NOMO-1 (cell line): ENCODE measurements at regions not wholly inside any gene's neighbourhood (a gene's known extent, or its start where the extent isn't known, plus 50 kb on each side); places are given as distances from the start of the nearest gene placed in this dataset.
"Not testable (repeated sequence)": the region's sequence is repeated elsewhere in the genome, so short reads cannot be mapped to it uniquely, and the experiment has no call there.

Experiments
- DNase-seq, 2 experiments: peaks; one replicate each; lab custom pipeline; 2025; ENCODE audit not compliant: unreplicated experiment in 2 of 2; lab: John Stamatoyannopoulos, UW

DNA sequence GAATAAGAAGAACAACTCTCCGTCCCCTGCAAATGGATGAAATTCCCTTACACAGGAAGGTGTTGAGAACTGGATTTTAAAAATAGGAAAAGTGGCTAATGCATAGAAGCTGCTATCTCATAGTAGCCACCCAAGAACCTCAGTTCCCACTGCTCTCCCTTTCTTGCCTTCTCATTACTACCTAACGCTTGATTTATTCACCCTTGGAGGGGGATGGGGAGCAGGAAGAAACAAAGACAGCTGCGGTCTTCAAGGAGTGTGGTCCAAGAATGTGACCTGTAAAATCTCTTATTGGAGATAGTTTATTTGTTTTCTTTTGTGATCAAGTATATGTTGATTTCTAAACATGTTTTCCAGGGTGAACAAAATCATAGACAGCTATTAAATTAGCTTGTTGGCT lies 274.1 kb upstream of the CTNNB1 start:
- no peak for DNase-seq

GRCh38 chr3:40930131-40930538 lies 269.2 kb upstream of the CTNNB1 start:
- peak; percentile 52 to 62 for DNase-seq

DNA sequence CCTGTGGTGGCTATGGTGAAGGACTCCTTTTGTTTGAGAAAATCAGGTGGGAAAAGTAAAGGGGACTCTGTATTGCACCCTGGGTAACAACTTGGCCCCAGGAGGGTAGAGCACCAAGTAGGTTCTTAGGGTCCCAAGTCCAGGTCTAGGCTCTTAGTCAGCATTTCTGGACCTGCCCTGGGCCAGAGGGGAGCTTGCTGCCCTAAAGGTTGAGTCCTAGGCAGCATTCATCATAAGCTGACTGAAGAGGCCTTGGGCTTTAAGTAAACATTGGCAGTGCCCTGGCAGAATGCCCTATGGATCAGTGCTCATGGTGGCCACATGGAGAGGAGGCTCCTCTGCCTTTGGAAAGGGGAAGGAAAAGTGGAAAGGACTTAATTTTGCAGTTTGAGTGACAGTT lies 268.5 kb upstream of the CTNNB1 start:
- DNase-seq: no peak

DNA sequence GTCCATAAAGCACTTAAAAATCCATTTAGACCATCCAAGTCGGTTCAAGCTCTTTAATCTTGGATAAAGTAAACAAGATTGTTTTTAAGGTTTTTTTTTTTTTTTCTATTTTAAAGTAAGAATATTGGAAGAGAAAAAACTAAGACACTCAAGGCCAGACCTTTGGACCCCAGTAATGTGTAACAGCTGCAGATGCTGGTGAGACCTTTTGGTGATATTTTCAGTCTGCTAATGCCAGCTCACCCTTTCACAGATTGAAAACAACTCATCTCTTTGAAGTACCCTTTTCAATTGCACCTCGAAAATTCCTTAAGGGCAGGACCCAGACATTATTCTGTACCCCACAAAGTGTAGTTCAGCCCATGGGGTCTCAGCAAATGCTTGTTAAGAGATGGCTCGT lies 260.7 kb upstream of the CTNNB1 start:
- DNase-seq: no peak

DNA sequence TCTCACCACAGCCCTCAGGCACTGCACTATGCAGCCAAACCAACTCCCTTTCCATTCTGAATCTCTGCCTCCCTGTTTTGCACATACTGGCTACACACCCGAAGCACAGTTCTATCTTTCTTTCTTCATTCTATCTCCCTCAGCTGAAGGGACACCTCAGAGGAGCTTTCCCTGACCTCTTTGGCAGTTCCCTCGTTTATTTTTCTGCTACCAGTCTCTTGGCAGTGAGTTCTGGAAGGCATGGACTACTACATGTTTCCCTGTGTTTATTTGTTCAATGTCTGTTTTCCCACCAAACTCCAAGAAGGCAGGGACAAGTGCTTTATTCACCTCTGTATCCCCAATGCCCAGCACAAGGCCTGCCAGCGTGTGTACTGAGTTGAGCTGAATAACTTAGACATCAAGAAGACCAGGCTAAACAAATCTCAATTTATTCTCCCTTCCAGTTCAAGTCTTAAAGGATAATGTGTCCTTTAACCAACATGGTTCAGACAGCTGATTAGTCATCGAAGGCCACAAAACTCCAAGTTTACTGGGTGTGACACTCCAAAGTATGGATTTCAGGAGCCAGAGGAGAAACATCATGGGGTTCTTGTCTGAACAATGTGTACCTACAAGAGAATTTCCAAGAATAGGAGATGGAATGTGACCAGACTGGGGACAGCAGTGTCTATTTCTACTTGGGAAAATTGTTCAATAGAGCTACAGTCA lies 260.1 kb upstream of the CTNNB1 start:
- no peak for DNase-seq

- no peak for DNase-seq
These were observed 259.6 kb upstream of the CTNNB1 start for GRCh38 chr3:40939741-40940130.

GRCh38 chr3:40940651-40941050 lies 258.7 kb upstream of the CTNNB1 start:
- DNase-seq: no peak

DNA sequence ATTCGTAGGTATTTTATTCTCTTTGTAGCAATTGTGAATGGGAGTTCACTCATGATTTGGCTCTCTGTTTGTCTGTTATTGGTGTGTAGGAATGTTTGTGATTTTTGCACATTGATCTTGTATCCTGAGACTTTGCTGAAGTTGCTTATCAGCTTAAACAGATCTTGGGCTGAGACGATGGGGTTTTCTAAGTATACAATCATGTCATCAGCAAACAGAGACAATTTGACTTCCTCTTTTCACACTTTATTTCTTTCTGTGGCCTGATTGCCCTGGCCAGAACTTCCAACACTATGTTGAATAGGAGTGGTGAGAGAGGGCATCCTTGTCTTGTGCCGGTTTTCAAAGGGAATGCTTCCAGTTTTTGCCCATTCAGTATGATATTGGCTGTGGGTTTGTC lies 252.3 kb upstream of the CTNNB1 start:
- not testable (repeated sequence) for DNase-seq

- not testable (repeated sequence) for DNase-seq
These were observed 250.0 kb upstream of the CTNNB1 start for GRCh38 chr3:40949347-40949746.

DNA sequence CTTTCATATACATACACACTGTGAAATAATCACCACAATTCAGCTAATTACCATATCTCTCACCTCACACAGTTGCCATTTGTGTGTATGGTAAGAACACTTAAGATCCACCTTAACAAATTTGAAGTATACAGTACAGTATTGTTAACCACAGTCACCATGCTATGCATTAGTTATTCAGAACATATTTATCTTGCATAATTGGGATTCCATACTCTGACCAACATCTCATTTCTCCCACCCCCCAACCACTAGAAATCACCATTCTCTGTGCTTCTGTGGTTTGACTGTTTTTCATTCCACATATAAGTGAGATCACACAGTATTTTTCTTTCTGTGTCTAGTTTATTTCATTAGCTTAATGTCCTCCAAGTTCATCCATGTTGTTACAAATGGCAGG lies 247.7 kb upstream of the CTNNB1 start:
- DNase-seq: no peak

GRCh38 chr3:40961104-40961857 lies 238.0 kb upstream of the CTNNB1 start:
- DNase-seq: no peak

- DNase-seq: no peak
These were observed 236.6 kb upstream of the CTNNB1 start for GRCh38 chr3:40962721-40963120.

DNA sequence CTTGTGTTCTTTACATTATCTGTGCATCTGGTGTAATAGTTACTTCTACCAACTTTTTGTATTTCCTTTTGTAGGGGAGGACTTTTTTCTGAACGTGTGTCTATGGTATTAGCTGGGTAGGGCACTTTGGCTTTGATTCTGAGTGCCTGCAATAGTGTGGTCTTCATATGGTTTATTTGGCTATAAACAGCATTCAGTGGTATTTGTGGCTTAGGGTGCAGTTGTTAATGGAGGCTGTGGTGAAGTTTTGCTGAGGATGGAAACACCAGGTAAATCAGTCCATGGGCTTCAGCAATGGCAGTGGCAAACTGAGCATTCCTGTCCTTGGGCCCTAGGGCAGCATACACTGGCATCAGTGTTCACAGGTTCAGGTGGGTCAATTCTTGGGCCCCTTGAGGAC lies 230.6 kb upstream of the CTNNB1 start:
- DNase-seq: no peak

- DNase-seq: no peak
These were observed 230.0 kb upstream of the CTNNB1 start for GRCh38 chr3:40969341-40969740.

GRCh38 chr3:40969756-40970466 lies 229.4 kb upstream of the CTNNB1 start:
- no peak for DNase-seq

- peak; percentile 92 to 100 for DNase-seq
These were observed 227.8 kb upstream of the CTNNB1 start for GRCh38 chr3:40971191-40972168.

DNA sequence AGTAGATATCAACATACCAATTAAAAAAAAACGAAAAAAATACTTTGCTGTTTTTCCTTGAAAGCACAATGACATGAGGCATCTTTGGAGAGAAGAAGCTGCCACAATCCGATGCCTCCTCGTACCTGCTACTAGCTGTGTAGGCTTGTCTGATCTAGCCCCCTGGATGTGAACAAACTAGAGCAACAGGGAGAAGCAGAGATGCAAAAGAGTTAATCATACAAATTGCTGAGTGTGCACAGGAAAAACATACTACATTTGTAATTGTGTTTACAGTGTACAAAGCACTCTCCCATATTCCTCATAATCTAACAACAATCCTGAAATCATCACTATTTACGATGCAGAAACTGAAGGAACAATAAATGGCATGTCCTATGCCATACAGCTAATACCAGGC lies 227.0 kb upstream of the CTNNB1 start:
- DNase-seq: no peak

GRCh38 chr3:40973141-40973540 lies 226.2 kb upstream of the CTNNB1 start:
- DNase-seq: peak in 1 of 2 experiments; percentile 13

DNA sequence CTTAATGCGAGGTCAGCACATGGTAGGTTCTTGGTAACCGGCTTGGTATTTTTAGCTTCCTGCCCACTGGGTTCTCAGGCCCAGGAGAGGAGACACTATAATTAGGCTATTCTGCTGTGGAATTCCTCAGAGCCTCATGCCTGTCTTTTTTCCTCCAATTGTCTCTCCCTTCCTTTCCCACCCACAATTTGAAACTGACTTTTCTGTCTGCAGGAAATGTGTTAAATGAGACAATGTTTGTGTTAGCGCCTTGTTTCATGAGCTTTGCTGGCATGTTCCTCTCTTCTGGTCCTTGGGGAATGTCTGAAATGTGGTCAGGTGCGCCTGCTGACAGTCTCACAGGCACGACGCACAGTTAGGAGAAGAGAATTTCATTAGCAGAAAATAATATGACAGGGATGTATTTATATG lies 223.6 kb upstream of the CTNNB1 start:
- DNase-seq: no peak

DNA sequence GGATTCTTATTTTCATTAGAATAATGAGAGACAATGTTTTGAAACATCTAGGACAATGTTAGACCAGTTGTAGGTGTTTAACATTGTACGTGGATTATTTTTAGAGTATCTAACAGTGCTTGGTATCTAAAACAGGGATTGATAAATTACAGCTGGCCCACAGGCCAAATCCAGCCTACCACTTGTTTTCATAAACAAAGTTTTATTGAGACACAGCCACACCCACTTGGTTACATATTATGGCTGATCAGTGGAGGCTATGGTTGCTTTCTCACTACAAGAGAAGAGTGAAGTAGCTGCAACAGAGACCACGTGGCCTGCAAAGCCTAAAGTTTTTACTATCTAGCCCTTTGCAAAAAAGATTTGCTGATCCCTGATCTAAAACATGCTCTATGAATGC lies 223.1 kb upstream of the CTNNB1 start:
- no peak for DNase-seq

- DNase-seq: no peak
These were observed 220.9 kb upstream of the CTNNB1 start for GRCh38 chr3:40978442-40978841.
